ENCODE measurements at regions not wholly inside any gene's neighbourhood (a gene's known extent, or its start where the extent isn't known, plus 50 kb on each side); places are given as distances from the start of the nearest gene placed in this dataset.

- TF ChIP-seq CTCF (IDR thresholded peaks at IDR 0.05; ENCODE audit: low read depth, low read length): no peak
- no peak for TF ChIP-seq EZH2phosphoT487 (IDR thresholded peaks at IDR 0.05; ENCODE audit: low read depth)
These were observed 523.1 kb downstream of the EFNA5 start for GRCh38 chr5:107147589-107147988.
